ENCODE measurements at regions not wholly inside any gene's neighbourhood (a gene's known extent, or its start where the extent isn't known, plus 50 kb on each side); places are given as distances from the start of the nearest gene placed in this dataset.

GRCh38 chr4:149145803-149146202, 669.8 kb downstream of the IQCM start:
- FAIRE-seq = no peak
- no peak for TF ChIP-seq PAX5 (IDR thresholded peaks at IDR 0.05; ENCODE audit: insufficient read depth, low read length, severe bottlenecking)
- DNase-seq (ENCODE audit: insufficient read length, low spot score) = no peak

- FAIRE-seq (no peak), DNase-seq (ENCODE audit: insufficient read length, low spot score) (no peak)
- TF ChIP-seq POLR2AphosphoS5 (IDR thresholded peaks at IDR 0.05; ENCODE audit: low read depth, low read length) (no peak), PAX5 (IDR thresholded peaks at IDR 0.05; ENCODE audit: insufficient read depth, low read length, severe bottlenecking) (no peak), POLR2A (IDR thresholded peaks at IDR 0.05; ENCODE audit: low read depth, low read length) (no peak), SPI1 (IDR thresholded peaks at IDR 0.05; ENCODE audit: low read depth, low read length) (no peak), TAF1 (IDR thresholded peaks at IDR 0.05; ENCODE audit: low read depth, low read length) (no peak), POU2F2 (IDR thresholded peaks at IDR 0.05; ENCODE audit: low read depth, low read length) (no peak)
Observed at GRCh38 chr4:149144060-149144459, 671.6 kb downstream of the IQCM start.

GRCh38 chr4:149141391-149141790, 674.3 kb downstream of the IQCM start:
- FAIRE-seq (no peak), DNase-seq (ENCODE audit: insufficient read length, low spot score) (no peak)
- no peak for TF ChIP-seq SPI1 (IDR thresholded peaks at IDR 0.05; ENCODE audit: low read depth, low read length)
- no peak for TF ChIP-seq POLR2A (IDR thresholded peaks at IDR 0.05; ENCODE audit: low read depth, low read length)
- no peak for TF ChIP-seq POU2F2 (IDR thresholded peaks at IDR 0.05; ENCODE audit: low read depth, low read length)
- no peak for TF ChIP-seq TAF1 (IDR thresholded peaks at IDR 0.05; ENCODE audit: low read depth, low read length)
- TF ChIP-seq PAX5 (IDR thresholded peaks at IDR 0.05; ENCODE audit: insufficient read depth, low read length, severe bottlenecking) = no peak
- no peak for TF ChIP-seq POLR2AphosphoS5 (IDR thresholded peaks at IDR 0.05; ENCODE audit: low read depth, low read length)

GRCh38 chr4:149140841-149141240, 674.8 kb downstream of the IQCM start:
- TF ChIP-seq POLR2A (IDR thresholded peaks at IDR 0.05; ENCODE audit: low read depth, low read length) = no peak
- TF ChIP-seq POU2F2 (IDR thresholded peaks at IDR 0.05; ENCODE audit: low read depth, low read length) = no peak
- TF ChIP-seq POLR2AphosphoS5 (IDR thresholded peaks at IDR 0.05; ENCODE audit: low read depth, low read length) = no peak
- no peak for TF ChIP-seq SPI1 (IDR thresholded peaks at IDR 0.05; ENCODE audit: low read depth, low read length)
- TF ChIP-seq PAX5 (IDR thresholded peaks at IDR 0.05; ENCODE audit: insufficient read depth, low read length, severe bottlenecking) = no peak
- TF ChIP-seq TAF1 (IDR thresholded peaks at IDR 0.05; ENCODE audit: low read depth, low read length) = no peak
- no peak for DNase-seq (ENCODE audit: insufficient read length, low spot score)
- no peak for FAIRE-seq

GRCh38 chr4:149136951-149137620, 678.6 kb downstream of the IQCM start:
- FAIRE-seq (no peak), DNase-seq (ENCODE audit: insufficient read length, low spot score) (no peak)
- TF ChIP-seq SPI1 (IDR thresholded peaks at IDR 0.05; ENCODE audit: low read depth, low read length) (no peak), POU2F2 (IDR thresholded peaks at IDR 0.05; ENCODE audit: low read depth, low read length) (no peak), TAF1 (IDR thresholded peaks at IDR 0.05; ENCODE audit: low read depth, low read length) (no peak), POLR2AphosphoS5 (IDR thresholded peaks at IDR 0.05; ENCODE audit: low read depth, low read length) (no peak), POLR2A (IDR thresholded peaks at IDR 0.05; ENCODE audit: low read depth, low read length) (no peak), PAX5 (IDR thresholded peaks at IDR 0.05; ENCODE audit: insufficient read depth, low read length, severe bottlenecking) (no peak)

GRCh38 chr4:149135062-149135461, 680.6 kb downstream of the IQCM start:
- FAIRE-seq (no peak), DNase-seq (ENCODE audit: insufficient read length, low spot score) (no peak)
- no peak for TF ChIP-seq POLR2A (IDR thresholded peaks at IDR 0.05; ENCODE audit: low read depth, low read length)
- no peak for TF ChIP-seq PAX5 (IDR thresholded peaks at IDR 0.05; ENCODE audit: insufficient read depth, low read length, severe bottlenecking)
- no peak for TF ChIP-seq POLR2AphosphoS5 (IDR thresholded peaks at IDR 0.05; ENCODE audit: low read depth, low read length)
- no peak for TF ChIP-seq SPI1 (IDR thresholded peaks at IDR 0.05; ENCODE audit: low read depth, low read length)
- TF ChIP-seq POU2F2 (IDR thresholded peaks at IDR 0.05; ENCODE audit: low read depth, low read length) = no peak

- TF ChIP-seq PAX5 (IDR thresholded peaks at IDR 0.05; ENCODE audit: insufficient read depth, low read length, severe bottlenecking) (no peak), POLR2AphosphoS5 (IDR thresholded peaks at IDR 0.05; ENCODE audit: low read depth, low read length) (no peak), POLR2A (IDR thresholded peaks at IDR 0.05; ENCODE audit: low read depth, low read length) (no peak), TAF1 (IDR thresholded peaks at IDR 0.05; ENCODE audit: low read depth, low read length) (no peak), POU2F2 (IDR thresholded peaks at IDR 0.05; ENCODE audit: low read depth, low read length) (no peak), SPI1 (IDR thresholded peaks at IDR 0.05; ENCODE audit: low read depth, low read length) (no peak)
- DNase-seq (ENCODE audit: insufficient read length, low spot score) (no peak), FAIRE-seq (no peak)
Observed at GRCh38 chr4:149121023-149121404, 678.8 kb upstream of the NR3C2 start.

- FAIRE-seq (no peak), DNase-seq (ENCODE audit: insufficient read length, low spot score) (no peak)
- TF ChIP-seq PAX5 (IDR thresholded peaks at IDR 0.05; ENCODE audit: insufficient read depth, low read length, severe bottlenecking) (no peak), SPI1 (IDR thresholded peaks at IDR 0.05; ENCODE audit: low read depth, low read length) (no peak), POLR2AphosphoS5 (IDR thresholded peaks at IDR 0.05; ENCODE audit: low read depth, low read length) (no peak), POU2F2 (IDR thresholded peaks at IDR 0.05; ENCODE audit: low read depth, low read length) (no peak), TAF1 (IDR thresholded peaks at IDR 0.05; ENCODE audit: low read depth, low read length) (no peak), POLR2A (IDR thresholded peaks at IDR 0.05; ENCODE audit: low read depth, low read length) (no peak)
Observed at GRCh38 chr4:149120331-149121022, 678.3 kb upstream of the NR3C2 start.

GRCh38 chr4:149116806-149117205, 674.6 kb upstream of the NR3C2 start:
- DNase-seq (ENCODE audit: insufficient read length, low spot score) = no peak
- TF ChIP-seq SPI1 (IDR thresholded peaks at IDR 0.05; ENCODE audit: low read depth, low read length) = no peak
- TF ChIP-seq TAF1 (IDR thresholded peaks at IDR 0.05; ENCODE audit: low read depth, low read length) = no peak
- TF ChIP-seq PAX5 (IDR thresholded peaks at IDR 0.05; ENCODE audit: insufficient read depth, low read length, severe bottlenecking) = no peak
- no peak for TF ChIP-seq POLR2A (IDR thresholded peaks at IDR 0.05; ENCODE audit: low read depth, low read length)
- no peak for FAIRE-seq
